HG03439 (cell line): ENCODE measurements at regions not wholly inside any gene's neighbourhood (a gene's known extent, or its start where the extent isn't known, plus 50 kb on each side); places are given as distances from the start of the nearest gene placed in this dataset.
A peak's percentile ranks its signal among the peaks of the same experiment; 100 is the strongest.
"Not testable (repeated sequence)": the region's sequence is repeated elsewhere in the genome, so short reads cannot be mapped to it uniquely, and the experiment has no call there.

Source experiments
- ATAC-seq: cut with Tn5 transposase; IDR thresholded peaks from one replicate; pipeline ENCODE4 v1.9.1; 2021; ENCODE audit warnings: mild to moderate bottlenecking, moderate library complexity; ENCODE audit not compliant: unreplicated experiment

- ATAC-seq, result not testable (repeated sequence)
Measured at GRCh38 chr21:7743940-7744339, 2777.4 kb upstream of the TPTE start.

- ATAC-seq, result peak; percentile 99
Measured at GRCh38 chr21:7744406-7745099, 2776.8 kb upstream of the TPTE start.

- ATAC-seq, result peak; percentile 74
Measured at GRCh38 chr21:7745100-7745450, 2776.3 kb upstream of the TPTE start.

GRCh38 chr21:7747964-7748363 is 2773.4 kb upstream of the TPTE start:
- ATAC-seq, result not testable (repeated sequence)

- not testable (repeated sequence) for ATAC-seq
Measured at GRCh38 chr21:7752611-7753010, 2768.8 kb upstream of the TPTE start.

GRCh38 chr21:7753380-7753877 is 2768.0 kb upstream of the TPTE start:
- ATAC-seq, result peak; percentile 98

GRCh38 chr21:7769985-7770384 is 2751.4 kb upstream of the TPTE start:
- ATAC-seq, result not testable (repeated sequence)

GRCh38 chr21:7774219-7774618 is 2747.2 kb upstream of the TPTE start:
- ATAC-seq, result not testable (repeated sequence)

- not testable (repeated sequence) for ATAC-seq
Measured at GRCh38 chr21:7775327-7775984, 2745.9 kb upstream of the TPTE start.

GRCh38 chr21:7776035-7776434 is 2745.3 kb upstream of the TPTE start:
- not testable (repeated sequence) for ATAC-seq

GRCh38 chr21:7776622-7777021 is 2744.8 kb upstream of the TPTE start:
- not testable (repeated sequence) for ATAC-seq

GRCh38 chr21:7777289-7777688 is 2744.1 kb upstream of the TPTE start:
- not testable (repeated sequence) for ATAC-seq

GRCh38 chr21:7787427-7788078 is 2733.8 kb upstream of the TPTE start:
- ATAC-seq, result not testable (repeated sequence)

GRCh38 chr21:7793797-7794196 is 2727.6 kb upstream of the TPTE start:
- ATAC-seq, result not testable (repeated sequence)

GRCh38 chr21:7797328-7797727 is 2724.1 kb upstream of the TPTE start:
- ATAC-seq, result not testable (repeated sequence)

- ATAC-seq, result not testable (repeated sequence)
Measured at GRCh38 chr21:7798446-7798845, 2722.9 kb upstream of the TPTE start.

- not testable (repeated sequence) for ATAC-seq
Measured at GRCh38 chr21:7799697-7800096, 2721.7 kb upstream of the TPTE start.

- ATAC-seq, result not testable (repeated sequence)
Measured at GRCh38 chr21:7813475-7813874, 2707.9 kb upstream of the TPTE start.

GRCh38 chr21:7817013-7817412 is 2704.4 kb upstream of the TPTE start:
- ATAC-seq, result not testable (repeated sequence)

- not testable (repeated sequence) for ATAC-seq
Measured at GRCh38 chr21:7819301-7819700, 2702.1 kb upstream of the TPTE start.

- not testable (repeated sequence) for ATAC-seq
Measured at GRCh38 chr21:7825627-7826026, 2695.8 kb upstream of the TPTE start.

- ATAC-seq, result not testable (repeated sequence)
Measured at GRCh38 chr21:7826174-7826573, 2695.2 kb upstream of the TPTE start.
